OCI-LY1 (cell line): ENCODE measurements at regions not wholly inside any gene's neighbourhood (a gene's known extent, or its start where the extent isn't known, plus 50 kb on each side); places are given as distances from the start of the nearest gene placed in this dataset.

Experiments
- H2AFZ ChIP-seq: fragments of 200-600 bp; sonication (generic), shearing (Covaris generic); 2 replicates; pipeline ENCODE4 v1.6.0; 2014; ENCODE audit warnings: antibody characterized with exemption, mild to moderate bottlenecking, low read length
- H3F3A ChIP-seq: fragments of 200-600 bp; sonication (generic), shearing (Covaris generic); 2 replicates; pipeline ENCODE4 v1.6.0; 2014; ENCODE audit warnings: mild to moderate bottlenecking, antibody characterized with exemption, low read length, moderate library complexity; ENCODE audit not compliant: insufficient read depth
- H3K27ac ChIP-seq: fragments of 200-600 bp; sonication (generic); 2 replicates; pipeline ENCODE4 v1.5.1; 2014; ENCODE audit warnings: low read length, mixed run types, mild to moderate bottlenecking, low read depth; ENCODE audit not compliant: poor library complexity, severe bottlenecking
- H3K27me3 ChIP-seq: fragments of 200-600 bp; sonication (generic); 2 replicates; pipeline ENCODE4 v1.6.0; 2014; ENCODE audit warnings: antibody characterized with exemption, mild to moderate bottlenecking, low read length, moderate library complexity; ENCODE audit not compliant: insufficient read depth
- H3K36me3 ChIP-seq: fragments of 200-600 bp; sonication (generic); 2 replicates; pipeline ENCODE4 v1.6.1; 2014; ENCODE audit warnings: mild to moderate bottlenecking, antibody characterized with exemption, low read length, moderate library complexity, mixed read lengths; ENCODE audit not compliant: insufficient read depth
- H3K4me1 ChIP-seq: fragments of 200-600 bp; sonication (generic); 2 replicates; pipeline ENCODE4 v1.5.1; 2014; ENCODE audit warnings: mild to moderate bottlenecking, low read length, moderate library complexity; ENCODE audit not compliant: insufficient read depth, severe bottlenecking
- H3K4me2 ChIP-seq: fragments of 200-600 bp; sonication (generic), shearing (Covaris generic); 2 replicates; pipeline ENCODE4 v1.6.1; 2014; ENCODE audit warnings: low read length
- H3K4me3 ChIP-seq: fragments of 200-600 bp; sonication (generic); 2 replicates; pipeline ENCODE4 v1.5.1; 2014; ENCODE audit warnings: low read length, low read depth, mild to moderate bottlenecking, mixed read lengths; ENCODE audit not compliant: poor library complexity, severe bottlenecking
- H3K79me2 ChIP-seq: fragments of 200-600 bp; shearing (Covaris generic); 2 replicates; pipeline ENCODE4 v1.6.1; 2016; ENCODE audit warnings: mixed run types, low read length, mixed read lengths; ENCODE audit not compliant: insufficient read depth
- H3K9ac ChIP-seq: fragments of 200-600 bp; sonication (generic), shearing (Covaris generic); 2 replicates; pipeline ENCODE4 v1.6.1; 2014; ENCODE audit warnings: mild to moderate bottlenecking, low read length, mixed read lengths
- H3K9me2 ChIP-seq: fragments of 200-600 bp; sonication (generic), shearing (Covaris generic); 2 replicates; pipeline ENCODE4 v1.6.1; 2014; ENCODE audit warnings: low read depth, mild to moderate bottlenecking, low read length, mixed read lengths
- H3K9me3 ChIP-seq: fragments of 200-600 bp; shearing (Covaris generic); 2 replicates; pipeline ENCODE4 v1.6.1; 2014; ENCODE audit warnings: low read length, mixed read lengths
- H4K20me1 ChIP-seq: fragments of 200-600 bp; sonication (generic), shearing (Covaris generic); 2 replicates; pipeline ENCODE4 v1.6.0; 2016; ENCODE audit warnings: mild to moderate bottlenecking, low read length; ENCODE audit not compliant: insufficient read depth
- CTCF ChIP-seq: fragments of 200-600 bp; sonication (generic), shearing (Covaris generic); IDR thresholded peaks from 2 replicates; pipeline ENCODE4 v1.5.1; 2017; ENCODE audit warnings: mild to moderate bottlenecking, antibody characterized with exemption, low read length, moderate library complexity, mixed read lengths
- EZH2 ChIP-seq: fragments of 200-600 bp; sonication (generic), shearing (Covaris generic); IDR thresholded peaks from 2 replicates; pipeline ENCODE4 v1.8.0; 2017; ENCODE audit warnings: borderline replicate concordance, mixed run types, mild to moderate bottlenecking, antibody characterized with exemption, low read length, moderate library complexity, mixed read lengths

GRCh38 chrX:55813150-55813549, 95.6 kb downstream of the RRAGB start:
- no peaks in the 10 kb centered on the region for H3K27me3 ChIP-seq
- TF ChIP-seq CTCF (no peak), EZH2 (no peak)
- no peaks in the 10 kb centered on the region for H4K20me1 ChIP-seq
- H3K4me3 ChIP-seq, result no peak overlapping the region
- no peak overlapping the region for H3K9ac ChIP-seq
- H3K9me2 ChIP-seq, result no peaks in the 10 kb centered on the region
- H3K4me2 ChIP-seq, result no peak overlapping the region
- no peak overlapping the region for H3K27ac ChIP-seq
- H3F3A ChIP-seq, result no peaks in the 10 kb centered on the region
- H3K36me3 ChIP-seq, result no peaks in the 10 kb centered on the region
- no peak overlapping the region for H2AFZ ChIP-seq
- no peaks in the 10 kb centered on the region for H3K79me2 ChIP-seq
- H3K9me3 ChIP-seq, result no peaks in the 10 kb centered on the region
- H3K4me1 ChIP-seq, result no peaks in the 10 kb centered on the region

GRCh38 chrX:55815546-55815945, 98.0 kb downstream of the RRAGB start:
- Histone ChIP-seq H4K20me1 (no peaks in the 10 kb centered on the region), H3F3A (no peaks in the 10 kb centered on the region), H3K27me3 (no peaks in the 10 kb centered on the region), H3K4me3 (no peak overlapping the region), H3K9me2 (no peaks in the 10 kb centered on the region), H2AFZ (no peak overlapping the region), H3K4me1 (no peaks in the 10 kb centered on the region), H3K9ac (no peak overlapping the region), H3K79me2 (no peaks in the 10 kb centered on the region), H3K36me3 (no peaks in the 10 kb centered on the region), H3K4me2 (no peak overlapping the region), H3K9me3 (no peaks in the 10 kb centered on the region), H3K27ac (no peak overlapping the region)
- TF ChIP-seq EZH2 (no peak), CTCF (no peak)

GRCh38 chrX:55816023-55816422, 98.5 kb downstream of the RRAGB start:
- Histone ChIP-seq H3K27ac (no peak overlapping the region), H3K4me3 (no peak overlapping the region), H3K9me2 (no peaks in the 10 kb centered on the region), H3F3A (no peaks in the 10 kb centered on the region), H2AFZ (no peak overlapping the region), H4K20me1 (no peaks in the 10 kb centered on the region), H3K27me3 (no peaks in the 10 kb centered on the region), H3K79me2 (no peaks in the 10 kb centered on the region), H3K9ac (no peak overlapping the region), H3K36me3 (no peaks in the 10 kb centered on the region), H3K9me3 (no peaks in the 10 kb centered on the region), H3K4me1 (no peaks in the 10 kb centered on the region), H3K4me2 (no peak overlapping the region)
- no peak for TF ChIP-seq EZH2
- no peak for TF ChIP-seq CTCF
